Activated naive CD4-positive, alpha-beta T cell (primary cell): ENCODE measurements at regions not wholly inside any gene's neighbourhood (a gene's known extent, or its start where the extent isn't known, plus 50 kb on each side); places are given as distances from the start of the nearest gene placed in this dataset.
"Not testable (repeated sequence)": the region's sequence is repeated elsewhere in the genome, so short reads cannot be mapped to it uniquely, and the experiment has no call there.

Source experiments
- DNase-seq, 4 experiments: peaks; one replicate each; lab custom pipeline; 2025; lab: John Stamatoyannopoulos, UW

GRCh38 chr12:46087916-46088439 is 97.6 kb upstream of the SCAF11 start:
- DNase-seq, result no peak

- no peak for DNase-seq
Observed at GRCh38 chr12:46084666-46085631, 94.6 kb upstream of the SCAF11 start.

- no peak for DNase-seq
Observed at GRCh38 chr12:46082490-46083200, 92.3 kb upstream of the SCAF11 start.

GRCh38 chr12:46073321-46073720 is 82.9 kb upstream of the SCAF11 start:
- DNase-seq, result no peak

- DNase-seq, result peak; percentile 12 to 40 (median 22)
Observed at GRCh38 chr12:46071769-46072624, 81.6 kb upstream of the SCAF11 start.

- no peak for DNase-seq
Observed at GRCh38 chr12:46071335-46071734, 81.0 kb upstream of the SCAF11 start.

- no peak for DNase-seq
Observed at GRCh38 chr12:46067094-46067493, 76.7 kb upstream of the SCAF11 start.

GRCh38 chr12:46065412-46066166 is 75.2 kb upstream of the SCAF11 start:
- DNase-seq, result no peak

- DNase-seq, result no peak
Observed at GRCh38 chr12:46064548-46064947, 74.2 kb upstream of the SCAF11 start.

GRCh38 chr12:46058697-46059096 is 68.3 kb upstream of the SCAF11 start:
- not testable (repeated sequence) for DNase-seq

- no peak for DNase-seq
Observed at GRCh38 chr12:46050805-46051204, 60.4 kb upstream of the SCAF11 start.

- DNase-seq, result no peak
Observed at GRCh38 chr12:46049665-46050064, 59.3 kb upstream of the SCAF11 start.

- no peak for DNase-seq
Observed at GRCh38 chr12:46046436-46046835, 56.1 kb upstream of the SCAF11 start.

GRCh38 chr12:46043972-46044520 is 53.7 kb upstream of the SCAF11 start:
- no peak for DNase-seq
